ENCODE measurements at regions not wholly inside any gene's neighbourhood (a gene's known extent, or its start where the extent isn't known, plus 50 kb on each side); places are given as distances from the start of the nearest gene placed in this dataset.

DNA sequence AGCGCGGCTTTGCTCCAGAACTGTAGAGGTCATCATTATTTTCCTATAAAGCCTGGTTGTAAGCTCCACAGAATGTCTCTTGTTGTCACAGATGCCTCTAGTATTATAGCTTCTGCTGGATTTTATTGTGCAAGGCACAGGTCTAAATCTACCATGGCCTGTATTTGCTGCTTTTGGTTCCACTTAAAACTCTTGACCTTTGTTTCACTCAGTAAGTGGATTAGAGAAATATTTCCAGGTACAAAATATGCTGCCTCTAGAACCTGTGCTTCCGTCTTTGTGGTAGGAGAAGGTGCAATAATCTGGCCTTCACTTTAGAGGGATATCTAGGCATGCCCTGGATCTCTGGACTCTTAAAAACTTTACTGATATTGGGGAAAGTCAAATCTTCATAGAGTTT, 476.6 kb upstream of the CD180 start:
- TF ChIP-seq, protein P1, sequence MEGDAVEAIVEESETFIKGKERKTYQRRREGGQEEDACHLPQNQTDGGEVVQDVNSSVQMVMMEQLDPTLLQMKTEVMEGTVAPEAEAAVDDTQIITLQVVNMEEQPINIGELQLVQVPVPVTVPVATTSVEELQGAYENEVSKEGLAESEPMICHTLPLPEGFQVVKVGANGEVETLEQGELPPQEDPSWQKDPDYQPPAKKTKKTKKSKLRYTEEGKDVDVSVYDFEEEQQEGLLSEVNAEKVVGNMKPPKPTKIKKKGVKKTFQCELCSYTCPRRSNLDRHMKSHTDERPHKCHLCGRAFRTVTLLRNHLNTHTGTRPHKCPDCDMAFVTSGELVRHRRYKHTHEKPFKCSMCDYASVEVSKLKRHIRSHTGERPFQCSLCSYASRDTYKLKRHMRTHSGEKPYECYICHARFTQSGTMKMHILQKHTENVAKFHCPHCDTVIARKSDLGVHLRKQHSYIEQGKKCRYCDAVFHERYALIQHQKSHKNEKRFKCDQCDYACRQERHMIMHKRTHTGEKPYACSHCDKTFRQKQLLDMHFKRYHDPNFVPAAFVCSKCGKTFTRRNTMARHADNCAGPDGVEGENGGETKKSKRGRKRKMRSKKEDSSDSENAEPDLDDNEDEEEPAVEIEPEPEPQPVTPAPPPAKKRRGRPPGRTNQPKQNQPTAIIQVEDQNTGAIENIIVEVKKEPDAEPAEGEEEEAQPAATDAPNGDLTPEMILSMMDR (IDR thresholded peaks at IDR 0.05): no peak
- TF ChIP-seq POLR2A (IDR thresholded peaks at IDR 0.05): no peak

All from vagina (tissue), 2 donors.